SK-N-SH (cell line): ENCODE measurements at regions not wholly inside any gene's neighbourhood (a gene's known extent, or its start where the extent isn't known, plus 50 kb on each side); places are given as distances from the start of the nearest gene placed in this dataset.

Experiments
- CTCF ChIA-PET: fragments of 300-600, 350-600 bp; formaldehyde crosslinking; extraction: SDS; loops from one replicate; lab custom pipeline; 2021; lab: Yijun Ruan, JAX
- POLR2A ChIA-PET: fragments of 350-600 bp; sonication (Branson Sonifier 250); formaldehyde crosslinking; extraction: SDS; loops from one replicate; lab custom pipeline; 2020; ENCODE audit warnings: antibody characterized with exemption, inconsistent platforms; lab: Yijun Ruan, JAX
- DNase-seq: peaks from one replicate; pipeline ENCODE4 v3.0.0; 2012
- H2AFZ ChIP-seq: fragments of 200-600 bp; sonication (generic); 2 replicates; pipeline ENCODE4 v1.8.1; 2016; ENCODE audit warnings: antibody characterized with exemption, mild to moderate bottlenecking, low read depth
- H3F3A ChIP-seq: fragments of 200-600 bp; sonication (generic); replicated peaks from 2 replicates; pipeline ENCODE3; 2016; ENCODE audit warnings: antibody characterized with exemption, mild to moderate bottlenecking; ENCODE audit not compliant: insufficient read depth
- H3K27ac ChIP-seq, 2 experiments: fragments of 200-500 bp in 1 of 2; fragments of 200-600 bp in 1 of 2; sonication (Bioruptor generic) in 1 of 2; sonication (generic), shearing (Covaris generic) in 1 of 2; 2 replicates each; pipeline versions ENCODE4 v1.5.1 to v1.6.1; 2014 to 2016; ENCODE audit warnings: low read depth in 2 of 2, inconsistent platforms in 1 of 2, low read length in 1 of 2, mild to moderate bottlenecking in 1 of 2, mixed read lengths in 1 of 2
- H3K27me3 ChIP-seq: fragments of 200-600 bp; sonication (generic), shearing (Covaris generic); 2 replicates; pipeline ENCODE4 v1.6.1; 2016; ENCODE audit warnings: mixed run types; ENCODE audit not compliant: insufficient read depth
- H3K36me3 ChIP-seq, 2 experiments: fragments of 200-500 bp in 1 of 2; fragments of 200-600 bp in 1 of 2; sonication (Bioruptor generic) in 1 of 2; sonication (generic) in 1 of 2; replicated peaks in 1 of 2; 2 replicates each; pipeline versions ENCODE3 to v1.5.1; 2014 to 2016; ENCODE audit warnings: low read length in 1 of 2, mild to moderate bottlenecking in 1 of 2; ENCODE audit not compliant: insufficient read depth in 2 of 2, control insufficient read depth in 1 of 2
- H3K4me1 ChIP-seq, 2 experiments: fragments of 200-500 bp in 1 of 2; fragments of 200-600 bp in 1 of 2; sonication (Bioruptor generic) in 1 of 2; sonication (generic), shearing (Covaris generic) in 1 of 2; 2 replicates each; pipeline versions ENCODE4 v1.5.1 to v1.6.1; 2014 to 2016; ENCODE audit warnings: low read depth in 1 of 2, low read length in 1 of 2, mixed run types in 1 of 2; ENCODE audit not compliant: insufficient read depth in 2 of 2, control insufficient read depth in 1 of 2
- H3K4me2 ChIP-seq: fragments of 200-600 bp; sonication (generic), shearing (Covaris generic); 2 replicates; pipeline ENCODE4 v1.6.1; 2017; ENCODE audit warnings: mixed run types
- H3K4me3 ChIP-seq, 2 experiments: fragments of 200-500 bp in 1 of 2; fragments of 200-600 bp in 1 of 2; sonication (Bioruptor generic) in 1 of 2; sonication (generic), shearing (Covaris generic) in 1 of 2; 2 replicates each; pipeline versions ENCODE4 v1.5.1 to v1.8.1; 2014 to 2016; ENCODE audit warnings: low read depth in 2 of 2, inconsistent platforms in 1 of 2, low read length in 1 of 2, mild to moderate bottlenecking in 1 of 2, mixed read lengths in 1 of 2, moderate library complexity in 1 of 2
- H3K79me2 ChIP-seq: fragments of 200-600 bp; sonication (generic); 2 replicates; pipeline ENCODE4 v1.8.1; 2017; ENCODE audit warnings: mild to moderate bottlenecking; ENCODE audit not compliant: insufficient read depth
- H3K9ac ChIP-seq: fragments of 200-600 bp; sonication (generic); 2 replicates; pipeline ENCODE4 v1.6.1; 2017; ENCODE audit warnings: mixed run types
- H3K9me2 ChIP-seq: fragments of 200-600 bp; sonication (generic); 2 replicates; pipeline ENCODE4 v1.6.1; 2017; ENCODE audit warnings: mixed run types
- H3K9me3 ChIP-seq: fragments of 200-600 bp; sonication (generic); 2 replicates; pipeline ENCODE4 v1.6.1; 2017; ENCODE audit warnings: mixed run types, mild to moderate bottlenecking, moderate library complexity
- H4K20me1 ChIP-seq: fragments of 200-600 bp; sonication (generic); 2 replicates; pipeline ENCODE4 v1.6.1; 2017; ENCODE audit warnings: mild to moderate bottlenecking, mixed run types; ENCODE audit not compliant: insufficient read depth
- FOSL2 ChIP-seq: IDR thresholded peaks from 2 replicates; pipeline ENCODE4 v1.4.0; 2012; ENCODE audit warnings: low read depth, mild to moderate bottlenecking, moderate library complexity, borderline replicate concordance
- GABPA ChIP-seq: IDR thresholded peaks from 2 replicates; pipeline ENCODE4 v1.4.0; 2012; ENCODE audit warnings: low read depth, mild to moderate bottlenecking
- JUND ChIP-seq: IDR thresholded peaks from 2 replicates; pipeline ENCODE4 v1.4.0; 2012
- RFX5 ChIP-seq: IDR thresholded peaks from 2 replicates; pipeline ENCODE4 v1.6.1; 2012; ENCODE audit warnings: mild to moderate bottlenecking, improper control_type of control experiment, low read length
- TAF1 ChIP-seq: IDR thresholded peaks from 2 replicates; pipeline ENCODE4 v1.6.1; 2012; ENCODE audit warnings: low read depth, mild to moderate bottlenecking, low read length, moderate library complexity, borderline replicate concordance
- USF1 ChIP-seq: IDR thresholded peaks from 2 replicates; pipeline ENCODE4 v1.4.0; 2012; ENCODE audit warnings: low read depth, borderline replicate concordance
- ZBTB33 ChIP-seq: IDR thresholded peaks from 2 replicates; pipeline ENCODE4 v1.4.0; 2012; ENCODE audit warnings: low read depth, borderline replicate concordance
- WGBS: methylation state at CpG from one replicate; pipeline ENCODE4 v1.1.6; 2017; ENCODE audit warnings: low lambda C conversion rate; 5-methylcytosine and 5-hydroxymethylcytosine counted together

GRCh38 chr17:14971054-14971453, 294.1 kb downstream of the PMP22 start:
- ChIA-PET POLR2A (no interaction called here), CTCF (no interaction called here)
- Histone ChIP-seq H4K20me1 (no peaks in the 10 kb centered on the region), H3K9ac (no peak overlapping the region), H3K27me3 (no peaks in the 10 kb centered on the region), H3K79me2 (no peaks in the 10 kb centered on the region), H3K4me1 (no peaks in the 10 kb centered on the region), H2AFZ (no peak overlapping the region), H3K36me3 (no peaks in the 10 kb centered on the region), H3F3A (no peaks in the 10 kb centered on the region), H3K9me2 (no peaks in the 10 kb centered on the region), H3K9me3 (no peaks in the 10 kb centered on the region)
- DNase-seq: no peak
- TF ChIP-seq TAF1 (no peak), USF1 (no peak), JUND (no peak), ZBTB33 (no peak)
- TF ChIP-seq, all 33 proteins: peak for 0
- Histone ChIP-seq H3K4me2 (no peak overlapping the region), H3K4me3 (no peak overlapping the region), H3K27ac (no peak overlapping the region)

GRCh38 chr17:14959106-14959648, 305.9 kb downstream of the PMP22 start:
- H3K9ac ChIP-seq: no peak overlapping the region
- CTCF ChIA-PET: no interaction called here
- H3K27ac ChIP-seq: no peak overlapping the region
- no peaks in the 10 kb centered on the region for H3K27me3 ChIP-seq
- WGBS: 0% methylated on average over 2 of the region's 2 CpGs
- TF ChIP-seq GABPA (no peak), FOSL2 (no peak), RFX5 (no peak)
- DNase-seq: no peak
- no peaks in the 10 kb centered on the region for H3K9me2 ChIP-seq
- H3K4me3 ChIP-seq: no peak overlapping the region
- no peaks in the 10 kb centered on the region for H3K9me3 ChIP-seq
- no peaks in the 10 kb centered on the region for H3F3A ChIP-seq
- H3K36me3 ChIP-seq: no peaks in the 10 kb centered on the region
- H2AFZ ChIP-seq: no peak overlapping the region
- H3K4me2 ChIP-seq: no peak overlapping the region
- H3K79me2 ChIP-seq: no peaks in the 10 kb centered on the region
- POLR2A ChIA-PET: no interaction called here
- H4K20me1 ChIP-seq: no peaks in the 10 kb centered on the region
- no peaks in the 10 kb centered on the region for H3K4me1 ChIP-seq

- no peaks in the 10 kb centered on the region for H3K9me3 ChIP-seq
- no peak overlapping the region for H3K4me3 ChIP-seq
- no peak overlapping the region for H2AFZ ChIP-seq
- ChIA-PET CTCF (no interaction called here), POLR2A (no interaction called here)
- TF ChIP-seq ZBTB33: no peak
- no peak for TF ChIP-seq GABPA
- H3K36me3 ChIP-seq: no peaks in the 10 kb centered on the region
- H3K79me2 ChIP-seq: no peaks in the 10 kb centered on the region
- WGBS: 3% methylated on average over 5 of the region's 5 CpGs
- H3K9me2 ChIP-seq: no peaks in the 10 kb centered on the region
- H3K27me3 ChIP-seq: no peaks in the 10 kb centered on the region
- H3K9ac ChIP-seq: no peak overlapping the region
- H3K4me1 ChIP-seq: no peaks in the 10 kb centered on the region
- H3K27ac ChIP-seq: no peak overlapping the region
- H3F3A ChIP-seq: no peaks in the 10 kb centered on the region
- no peak overlapping the region for H3K4me2 ChIP-seq
- H4K20me1 ChIP-seq: no peaks in the 10 kb centered on the region
- DNase-seq: no peak
These were observed 311.7 kb downstream of the PMP22 start for GRCh38 chr17:14953405-14953804.
